Loucy (cell line): ENCODE measurements at regions not wholly inside any gene's neighbourhood (a gene's known extent, or its start where the extent isn't known, plus 50 kb on each side); places are given as distances from the start of the nearest gene placed in this dataset.

Experiments used
- H2AFZ ChIP-seq: fragments of 200-600 bp; sonication (generic); 2 replicates; pipeline ENCODE4 v1.6.0; 2016; ENCODE audit warnings: antibody characterized with exemption, mild to moderate bottlenecking, low read length, moderate library complexity
- H3F3A ChIP-seq: fragments of 200-600 bp; 2 replicates; pipeline ENCODE4 v1.6.0; 2016; ENCODE audit warnings: antibody characterized with exemption, low read depth, mild to moderate bottlenecking
- H3K27me3 ChIP-seq: fragments of 200-600 bp; sonication (generic); 2 replicates; pipeline ENCODE4 v1.6.1; 2014; ENCODE audit warnings: low read length, mild to moderate bottlenecking; ENCODE audit not compliant: insufficient read depth, poor library complexity, severe bottlenecking
- H3K36me3 ChIP-seq: fragments of 200-600 bp; sonication (generic); 2 replicates; pipeline ENCODE4 v1.6.1; 2016; ENCODE audit warnings: low read length; ENCODE audit not compliant: insufficient read depth
- H3K4me1 ChIP-seq: fragments of 200-600 bp; sonication (generic); 2 replicates; pipeline ENCODE4 v1.5.1; 2014; ENCODE audit warnings: low read length, mild to moderate bottlenecking; ENCODE audit not compliant: insufficient read depth, poor library complexity, severe bottlenecking
- H3K4me2 ChIP-seq: fragments of 200-600 bp; sonication (generic); 2 replicates; pipeline ENCODE4 v1.6.0; 2014; ENCODE audit warnings: antibody characterized with exemption, low read length, low read depth, mild to moderate bottlenecking; ENCODE audit not compliant: poor library complexity, severe bottlenecking
- H3K4me3 ChIP-seq: fragments of 200-600 bp; sonication (generic); 2 replicates; pipeline ENCODE4 v1.5.1; 2014; ENCODE audit warnings: low read length, mild to moderate bottlenecking, mixed read lengths; ENCODE audit not compliant: poor library complexity, severe bottlenecking
- H3K79me2 ChIP-seq: fragments of 200-600 bp; sonication (generic); 2 replicates; pipeline ENCODE4 v1.6.1; 2014; ENCODE audit warnings: low read length; ENCODE audit not compliant: insufficient read depth
- H3K9ac ChIP-seq: fragments of 200-600 bp; sonication (generic); 2 replicates; pipeline ENCODE4 v1.6.0; 2014; ENCODE audit warnings: mild to moderate bottlenecking, low read depth, low read length, moderate library complexity; ENCODE audit not compliant: poor library complexity, severe bottlenecking
- H3K9me2 ChIP-seq: fragments of 200-600 bp; sonication (generic); replicated peaks from 2 replicates; pipeline ENCODE4 v1.6.1; 2016; ENCODE audit warnings: low read depth, low read length, mixed read lengths
- H3K9me3 ChIP-seq: fragments of 200-600 bp; sonication (generic); 2 replicates; pipeline ENCODE4 v1.6.1; 2014; ENCODE audit warnings: mild to moderate bottlenecking, antibody characterized with exemption, low read length, low read depth; ENCODE audit not compliant: insufficient read depth
- H4K20me1 ChIP-seq: fragments of 200-600 bp; sonication (generic); 2 replicates; pipeline ENCODE4 v1.6.0; 2014; ENCODE audit warnings: antibody characterized with exemption, low read length, mild to moderate bottlenecking; ENCODE audit not compliant: insufficient read depth, poor library complexity, severe bottlenecking
- CTCF ChIP-seq: fragments of 200-600 bp; sonication (generic); conservative IDR thresholded peaks from 2 replicates; pipeline ENCODE4 v1.5.1; 2014; ENCODE audit warnings: mild to moderate bottlenecking, antibody characterized with exemption, low read length
- EZH2phosphoT487 ChIP-seq: fragments of 200-600 bp; IDR thresholded peaks from 2 replicates; pipeline ENCODE4 v1.6.1; 2018; ENCODE audit warnings: antibody characterized with exemption, mild to moderate bottlenecking, moderate library complexity, borderline replicate concordance

- no peaks in the 10 kb centered on the region for H3K9me3 ChIP-seq
- H2AFZ ChIP-seq = no peak overlapping the region
- H3K36me3 ChIP-seq = peaks cover 4% of the 10 kb centered on the region; the same call in 1 of the 2 replicates
- peak overlapping the region; percentile 36 for H3K9ac ChIP-seq
- H3F3A ChIP-seq = no peaks in the 10 kb centered on the region
- TF ChIP-seq CTCF (no peak), EZH2phosphoT487 (no peak)
- peaks cover 83% of the 10 kb centered on the region for H3K4me1 ChIP-seq
- H3K4me3 ChIP-seq = no peak overlapping the region
- peaks cover 94% of the 10 kb centered on the region for H3K79me2 ChIP-seq
- no peaks in the 10 kb centered on the region for H3K9me2 ChIP-seq
- peaks cover 50% of the 10 kb centered on the region for H4K20me1 ChIP-seq
- H3K4me2 ChIP-seq = peak overlapping the region; percentile 57
- H3K27me3 ChIP-seq = no peaks in the 10 kb centered on the region
Measured at GRCh38 chr17:77385750-77386501, 245.2 kb downstream of the SEC14L1 start.

GRCh38 chr17:77386502-77387192 is 245.9 kb downstream of the SEC14L1 start:
- Histone ChIP-seq H2AFZ (no peak overlapping the region), H3K4me3 (peak overlapping the region; percentile 11), H3F3A (no peaks in the 10 kb centered on the region), H3K4me1 (peaks cover 83% of the 10 kb centered on the region), H3K9me2 (no peaks in the 10 kb centered on the region), H3K27me3 (no peaks in the 10 kb centered on the region), H3K79me2 (peaks cover 94% of the 10 kb centered on the region), H3K4me2 (peak overlapping the region; percentile 57), H3K9ac (peak overlapping the region; percentile 36), H4K20me1 (peaks cover 48% of the 10 kb centered on the region), H3K36me3 (peaks cover 9% of the 10 kb centered on the region; the same call in 1 of the 2 replicates), H3K9me3 (no peaks in the 10 kb centered on the region)
- TF ChIP-seq CTCF (no peak), EZH2phosphoT487 (no peak)

GRCh38 chr17:77387891-77388290 is 247.1 kb downstream of the SEC14L1 start:
- peaks cover 86% of the 10 kb centered on the region for H3K4me1 ChIP-seq
- peak overlapping the region; percentile 83 for H3K4me2 ChIP-seq

More at GRCh38 chr17:77387891-77388290, 247.1 kb downstream of the SEC14L1 start:
- TF ChIP-seq CTCF (no peak), EZH2phosphoT487 (no peak)
- Histone ChIP-seq H3K27me3 (no peaks in the 10 kb centered on the region), H3K36me3 (peaks cover 9% of the 10 kb centered on the region; the same call in 1 of the 2 replicates), H3K79me2 (peaks cover 100% of the 10 kb centered on the region), H3F3A (no peaks in the 10 kb centered on the region), H3K9me3 (no peaks in the 10 kb centered on the region), H3K9me2 (no peaks in the 10 kb centered on the region), H3K9ac (peak overlapping the region; percentile 73), H3K4me3 (no peak overlapping the region), H4K20me1 (peaks cover 49% of the 10 kb centered on the region), H2AFZ (no peak overlapping the region)
